ENCODE measurements at regions not wholly inside any gene's neighbourhood (a gene's known extent, or its start where the extent isn't known, plus 50 kb on each side); places are given as distances from the start of the nearest gene placed in this dataset.

GRCh38 chr18:44186001-44186400 is 494.7 kb upstream of the SETBP1 start:
- TF ChIP-seq CTCF (IDR thresholded peaks at IDR 0.05), result no peak
- TF ChIP-seq POLR2A (IDR thresholded peaks at IDR 0.05), result no peak

Data from Peyer's patch (tissue), 4 donors.